ENCODE measurements at regions not wholly inside any gene's neighbourhood (a gene's known extent, or its start where the extent isn't known, plus 50 kb on each side); places are given as distances from the start of the nearest gene placed in this dataset.

DNA sequence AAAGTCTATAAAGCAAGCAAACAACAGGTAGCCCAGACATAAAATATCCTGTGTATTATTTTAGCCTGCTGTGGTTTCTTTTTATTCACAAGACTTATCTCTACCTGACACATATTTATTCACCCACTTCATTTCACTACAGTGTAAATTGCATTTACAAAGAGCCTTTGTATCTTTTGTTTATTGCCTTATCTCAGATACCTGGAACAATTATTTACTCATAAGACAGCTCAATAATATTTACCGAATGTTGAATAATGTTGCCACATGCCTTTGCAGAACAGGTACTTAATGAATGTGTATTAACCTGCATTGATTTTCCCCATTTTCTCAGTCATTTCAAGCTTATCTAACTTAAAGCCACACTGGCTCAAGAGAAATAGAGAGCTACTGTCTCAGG lies 603.6 kb downstream of the FBXO15 start:
- H3K27me3 ChIP-seq (ENCODE audit: insufficient read depth, low read length): no peaks in the 10 kb centered on the region
- H3K27ac ChIP-seq (ENCODE audit: insufficient read length, low read depth, low read length): no peak overlapping the region
- H4K5ac ChIP-seq (ENCODE audit: insufficient read length, low read depth, low read length): no peak overlapping the region
- H3K4me2 ChIP-seq (ENCODE audit: insufficient read depth, insufficient read length, low read length): no peak overlapping the region
- no peak overlapping the region for H3K14ac ChIP-seq (ENCODE audit: insufficient read depth, low read length)
- Mint-ChIP-seq H3K4me1 (no peaks in the 10 kb centered on the region), H3K9me3 (no peaks in the 10 kb centered on the region), H3K36me3 (ENCODE audit: insufficient read depth in 1 of 3, low read depth in 3 of 3) (no peaks in the 10 kb centered on the region), H3K27me3 (ENCODE audit: low read depth) (no peaks in the 10 kb centered on the region), H3K4me3 (no peak overlapping the region), H3K27ac (no peak overlapping the region)
- no peak overlapping the region for H2BK120ac ChIP-seq (ENCODE audit: low read depth, low read length, poor library complexity, severe bottlenecking)
- H2AK5ac ChIP-seq (ENCODE audit: insufficient read length, low read length): no peak overlapping the region
- no peak overlapping the region for H4K8ac ChIP-seq (replicated peaks; ENCODE audit: insufficient read length, low read depth, low read length)
- no peak overlapping the region for H3K4ac ChIP-seq (ENCODE audit: low read depth, low read length)
- no peaks in the 10 kb centered on the region for H4K20me1 ChIP-seq (ENCODE audit: control insufficient read depth, insufficient read depth, insufficient read length)
- H3K23me2 ChIP-seq (ENCODE audit: insufficient read length, low read depth, low read length, poor library complexity, severe bottlenecking): no peaks in the 10 kb centered on the region
- no peak overlapping the region for H2BK12ac ChIP-seq (ENCODE audit: insufficient read length, low read depth, low read length)
- no peak overlapping the region for H3K56ac ChIP-seq (ENCODE audit: insufficient read length, low read depth, low read length)
- H3K18ac ChIP-seq (ENCODE audit: insufficient read length, low read depth, low read length): no peak overlapping the region
- H3T11ph ChIP-seq (ENCODE audit: low read length): no peak overlapping the region
- no CpG with 5 or more reads among the region's 1 CpG for WGBS (ENCODE audit: extremely low coverage, insufficient read length, low lambda C conversion rate)
- no peaks in the 10 kb centered on the region for H3K4me1 ChIP-seq (ENCODE audit: insufficient read depth, low read length)
- H2AFZ ChIP-seq (ENCODE audit: low read length): no peak overlapping the region
- no peak overlapping the region for H2BK15ac ChIP-seq (ENCODE audit: low read depth, low read length)
- H3K79me2 ChIP-seq (ENCODE audit: insufficient read depth, low read length): no peaks in the 10 kb centered on the region
- TF ChIP-seq, protein P1, sequence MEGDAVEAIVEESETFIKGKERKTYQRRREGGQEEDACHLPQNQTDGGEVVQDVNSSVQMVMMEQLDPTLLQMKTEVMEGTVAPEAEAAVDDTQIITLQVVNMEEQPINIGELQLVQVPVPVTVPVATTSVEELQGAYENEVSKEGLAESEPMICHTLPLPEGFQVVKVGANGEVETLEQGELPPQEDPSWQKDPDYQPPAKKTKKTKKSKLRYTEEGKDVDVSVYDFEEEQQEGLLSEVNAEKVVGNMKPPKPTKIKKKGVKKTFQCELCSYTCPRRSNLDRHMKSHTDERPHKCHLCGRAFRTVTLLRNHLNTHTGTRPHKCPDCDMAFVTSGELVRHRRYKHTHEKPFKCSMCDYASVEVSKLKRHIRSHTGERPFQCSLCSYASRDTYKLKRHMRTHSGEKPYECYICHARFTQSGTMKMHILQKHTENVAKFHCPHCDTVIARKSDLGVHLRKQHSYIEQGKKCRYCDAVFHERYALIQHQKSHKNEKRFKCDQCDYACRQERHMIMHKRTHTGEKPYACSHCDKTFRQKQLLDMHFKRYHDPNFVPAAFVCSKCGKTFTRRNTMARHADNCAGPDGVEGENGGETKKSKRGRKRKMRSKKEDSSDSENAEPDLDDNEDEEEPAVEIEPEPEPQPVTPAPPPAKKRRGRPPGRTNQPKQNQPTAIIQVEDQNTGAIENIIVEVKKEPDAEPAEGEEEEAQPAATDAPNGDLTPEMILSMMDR (conservative IDR thresholded peaks at IDR 0.05): no peak
- no peaks in the 10 kb centered on the region for H3K79me1 ChIP-seq (ENCODE audit: insufficient read depth, low read depth, low read length, poor library complexity, severe bottlenecking)
- no peak overlapping the region for H4K91ac ChIP-seq (ENCODE audit: insufficient read length, low read depth, low read length)
- DNase-seq: no peak
- no peak overlapping the region for H2BK20ac ChIP-seq (ENCODE audit: low read depth, low read length, poor library complexity, severe bottlenecking)
- H3K9me3 ChIP-seq (ENCODE audit: control insufficient read depth, low read depth, low read length): no peaks in the 10 kb centered on the region
- H3K9ac ChIP-seq (ENCODE audit: extremely low read depth, insufficient read length, low read length): no peak overlapping the region
- no peak overlapping the region for H2BK5ac ChIP-seq (ENCODE audit: insufficient read length, low read length)
- no peak overlapping the region for H3K23ac ChIP-seq (ENCODE audit: insufficient read length, low read depth, low read length)

All from H9 (cell line).